ENCODE measurements at regions not wholly inside any gene's neighbourhood (a gene's known extent, or its start where the extent isn't known, plus 50 kb on each side); places are given as distances from the start of the nearest gene placed in this dataset.

DNA sequence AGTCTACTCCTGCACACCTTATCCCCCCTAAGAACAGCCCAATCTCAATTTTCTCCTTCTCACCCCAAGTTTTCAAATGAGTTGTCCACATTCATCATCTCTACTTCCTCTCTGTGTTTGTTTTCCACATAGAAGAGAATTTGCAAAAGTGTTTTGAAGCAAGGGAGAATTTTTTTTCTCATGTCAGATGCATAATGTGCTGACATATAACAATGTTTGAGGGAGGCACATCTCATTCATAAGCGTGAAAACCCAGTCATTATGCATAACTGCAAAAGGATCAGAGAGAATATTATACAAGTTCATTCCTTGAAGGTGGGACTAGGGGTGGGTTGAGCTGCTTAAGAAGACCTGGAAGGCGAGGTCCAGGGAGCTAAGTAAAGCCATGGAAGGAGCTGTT, 80.8 kb upstream of the SLC1A4 start:
- DNase-seq (ENCODE audit: low spot score) = no peak
- Histone ChIP-seq H3K4me1 (replicated peaks) (no peaks in the 10 kb centered on the region), H3K27ac (no peak overlapping the region), H3K36me3 (no peaks in the 10 kb centered on the region), H3K4me3 (no peak overlapping the region), H3K27me3 (replicated peaks; ENCODE audit: insufficient read depth) (no peaks in the 10 kb centered on the region), H3K9me3 (no peaks in the 10 kb centered on the region)
- 96% methylated on average over 2 of the region's 2 CpGs for WGBS
- intact Hi-C loops (cut with DNase I) = no loop called here
- no peak for TF ChIP-seq POLR2A (IDR thresholded peaks at IDR 0.05)

GRCh38 chr2:64910523-64910922, 78.7 kb upstream of the SLC1A4 start:
- no peaks in the 10 kb centered on the region for H3K36me3 ChIP-seq
- intact Hi-C loops (cut with DNase I) = no loop called here
- no peaks in the 10 kb centered on the region for H3K9me3 ChIP-seq
- no peak overlapping the region for H3K27ac ChIP-seq
- no peak overlapping the region for H3K4me3 ChIP-seq
- H3K27me3 ChIP-seq (replicated peaks; ENCODE audit: insufficient read depth) = no peaks in the 10 kb centered on the region
- WGBS = 81% methylated on average over 4 of the region's 4 CpGs
- H3K4me1 ChIP-seq (replicated peaks) = no peaks in the 10 kb centered on the region
- TF ChIP-seq CTCF (IDR thresholded peaks at IDR 0.05) (no peak), POLR2A (IDR thresholded peaks at IDR 0.05) (no peak), POLR2AphosphoS5 (IDR thresholded peaks at IDR 0.05) (no peak)
- DNase-seq (ENCODE audit: low spot score) = no peak

- no peak overlapping the region for H3K27ac ChIP-seq
- no peak for DNase-seq (ENCODE audit: low spot score)
- H3K9me3 ChIP-seq = no peaks in the 10 kb centered on the region
- intact Hi-C loops (cut with DNase I) = no loop called here
- H3K27me3 ChIP-seq (replicated peaks; ENCODE audit: insufficient read depth) = no peaks in the 10 kb centered on the region
- no peak overlapping the region for H3K4me3 ChIP-seq
- no peaks in the 10 kb centered on the region for H3K36me3 ChIP-seq
- TF ChIP-seq POLR2A (IDR thresholded peaks at IDR 0.05) (no peak), CTCF (IDR thresholded peaks at IDR 0.05) (no peak), POLR2AphosphoS5 (IDR thresholded peaks at IDR 0.05) (no peak)
- H3K4me1 ChIP-seq (replicated peaks) = no peaks in the 10 kb centered on the region
- 72% methylated on average over 1 of the region's 1 CpG for WGBS
Measured at GRCh38 chr2:64910972-64911433, 78.2 kb upstream of the SLC1A4 start.

- Histone ChIP-seq H3K9me3 (no peaks in the 10 kb centered on the region), H3K4me1 (replicated peaks) (no peaks in the 10 kb centered on the region), H3K4me3 (no peak overlapping the region), H3K36me3 (no peaks in the 10 kb centered on the region), H3K27me3 (replicated peaks; ENCODE audit: insufficient read depth) (no peaks in the 10 kb centered on the region), H3K27ac (no peak overlapping the region)
- no peak for DNase-seq (ENCODE audit: low spot score)
- WGBS = 66% methylated on average over 5 of the region's 5 CpGs
- TF ChIP-seq POLR2A (IDR thresholded peaks at IDR 0.05) (no peak), POLR2AphosphoS5 (IDR thresholded peaks at IDR 0.05) (no peak), CTCF (IDR thresholded peaks at IDR 0.05) (peak in 2 of 4 experiments; percentile 3 to 50)
- intact Hi-C loops (cut with DNase I) = no loop called here
Measured at GRCh38 chr2:64913357-64913869, 75.8 kb upstream of the SLC1A4 start.

DNA sequence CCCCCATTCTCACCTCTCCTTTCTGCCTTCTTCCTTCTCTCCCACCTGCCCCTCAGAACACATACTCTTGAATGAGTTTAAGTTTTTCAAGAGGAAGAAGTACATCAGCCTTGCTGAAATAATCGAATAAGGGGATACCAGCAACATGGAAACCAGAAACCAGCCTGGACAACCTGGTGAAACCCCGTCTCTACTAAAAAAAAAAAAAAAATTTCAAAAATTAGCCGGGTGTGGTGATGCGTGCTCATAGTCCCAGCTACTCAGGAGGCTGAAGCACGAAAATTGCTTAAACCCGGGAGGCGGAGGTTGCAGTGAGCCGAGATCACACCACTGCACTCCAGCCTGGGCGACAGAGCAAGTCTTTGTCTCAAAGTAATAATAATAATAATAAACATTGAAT, 75.0 kb upstream of the SLC1A4 start:
- Histone ChIP-seq H3K4me3 (no peak overlapping the region), H3K9me3 (no peaks in the 10 kb centered on the region), H3K27ac (no peak overlapping the region), H3K36me3 (no peaks in the 10 kb centered on the region), H3K4me1 (replicated peaks) (no peaks in the 10 kb centered on the region), H3K27me3 (replicated peaks; ENCODE audit: insufficient read depth) (no peaks in the 10 kb centered on the region)
- no peak for DNase-seq (ENCODE audit: low spot score)
- TF ChIP-seq POLR2AphosphoS5 (IDR thresholded peaks at IDR 0.05) = no peak
- TF ChIP-seq CTCF (IDR thresholded peaks at IDR 0.05) = no peak
- no peak for TF ChIP-seq POLR2A (IDR thresholded peaks at IDR 0.05)
- intact Hi-C loops (cut with DNase I) = no loop called here
- WGBS = 87% methylated on average over 9 of the region's 9 CpGs
